Keratinocyte (primary cell): ENCODE measurements at regions not wholly inside any gene's neighbourhood (a gene's known extent, or its start where the extent isn't known, plus 50 kb on each side); places are given as distances from the start of the nearest gene placed in this dataset.
A peak's percentile ranks its signal among the peaks of the same experiment; 100 is the strongest.

Experiments
- DNase-seq: peaks from one replicate; pipeline ENCODE4 v3.0.0-alpha.2; 2011; ENCODE audit warnings: low read depth, missing footprints, low spot score
- FAIRE-seq: peaks from 2 replicates; lab custom pipeline; 2011; peaks lifted over from hg19 to GRCh38; lab: Jason Lieb, UNC
- H2AFZ ChIP-seq: 2 replicates; pipeline ENCODE4 v1.6.0; 2012; ENCODE audit warnings: low read length, control low read depth, inconsistent platforms; ENCODE audit not compliant: control insufficient read depth
- H3K27ac ChIP-seq: 2 replicates; pipeline ENCODE4 v1.5.1; 2011; ENCODE audit warnings: low read length; ENCODE audit not compliant: control insufficient read depth, insufficient read depth
- H3K27me3 ChIP-seq: 3 replicates; pipeline ENCODE4 v1.6.0; 2011; ENCODE audit warnings: low read length; ENCODE audit not compliant: control insufficient read depth, insufficient read depth; ENCODE audit errors: extremely low read depth
- H3K36me3 ChIP-seq, 2 experiments: 2 replicates in 1 of 2; 3 replicates in 1 of 2; pipeline ENCODE4 v1.5.1; 2011; ENCODE audit warnings: low read length in 2 of 2, mild to moderate bottlenecking in 1 of 2; ENCODE audit not compliant: control insufficient read depth in 2 of 2, insufficient read depth in 2 of 2; ENCODE audit errors: extremely low read depth in 1 of 2
- H3K4me1 ChIP-seq: 3 replicates; pipeline ENCODE4 v1.5.1; 2011; ENCODE audit warnings: low read length; ENCODE audit not compliant: control insufficient read depth, insufficient read depth; ENCODE audit errors: extremely low read depth
- H3K4me2 ChIP-seq: 3 replicates; pipeline ENCODE4 v1.6.0; 2011; ENCODE audit warnings: low read depth, low read length; ENCODE audit not compliant: control insufficient read depth, insufficient read depth; ENCODE audit errors: extremely low read depth
- H3K4me3 ChIP-seq, 3 experiments: fragments of 200-600 bp in 1 of 3; sonication (generic) in 1 of 3; 2 replicates in 2 of 3; 3 replicates in 1 of 3; pipeline ENCODE4 v1.5.1; 2011 to 2016; ENCODE audit warnings: low read length in 3 of 3, mild to moderate bottlenecking in 3 of 3, control low read depth in 2 of 3, inconsistent platforms in 1 of 3, low read depth in 1 of 3, mixed read lengths in 1 of 3, mixed run types in 1 of 3, moderate library complexity in 1 of 3; ENCODE audit not compliant: control insufficient read depth in 2 of 3, insufficient read depth in 2 of 3; ENCODE audit errors: extremely low read depth in 1 of 3
- H3K79me2 ChIP-seq: 2 replicates; pipeline ENCODE4 v1.6.0; 2012; ENCODE audit warnings: low read length; ENCODE audit not compliant: control insufficient read depth, insufficient read depth
- H3K9ac ChIP-seq: 3 replicates; pipeline ENCODE4 v1.6.0; 2011; ENCODE audit warnings: low read length; ENCODE audit not compliant: control insufficient read depth, insufficient read depth; ENCODE audit errors: extremely low read depth
- H3K9me1 ChIP-seq: 3 replicates; pipeline ENCODE4 v1.6.0; 2011; ENCODE audit warnings: low read length; ENCODE audit not compliant: control insufficient read depth, insufficient read depth; ENCODE audit errors: extremely low read depth
- H3K9me3 ChIP-seq: 2 replicates; pipeline ENCODE4 v1.5.1; 2012; ENCODE audit warnings: low read depth, low read length; ENCODE audit not compliant: control insufficient read depth
- H4K20me1 ChIP-seq: 3 replicates; pipeline ENCODE4 v1.6.0; 2011; ENCODE audit warnings: low read length; ENCODE audit not compliant: control insufficient read depth, insufficient read depth; ENCODE audit errors: extremely low read depth
- EZH2 ChIP-seq: IDR thresholded peaks from one replicate; pipeline ENCODE4 v1.6.1; 2012; ENCODE audit warnings: inconsistent platforms, mild to moderate bottlenecking, low read length, moderate library complexity
- dilution Hi-C: fragments of 300-500 bp; cut with MboI; formaldehyde crosslinking; loops from one replicate; pipeline ENCODE4 v1.7.0; 2020; ENCODE audit warnings: low sequenced_read_pairs; ENCODE audit not compliant: extremely low pct_ligation_motif_present
- TF ChIP-seq, protein P1 (sequence below), 3 experiments: IDR thresholded peaks in 1 of 3; conservative IDR thresholded peaks in 1 of 3; optimal IDR thresholded peaks in 1 of 3; 2 replicates in 2 of 3; 3 replicates in 1 of 3; pipeline versions ENCODE3 to v1.5.1; 2011; ENCODE audit warnings: low read length in 3 of 3, mild to moderate bottlenecking in 3 of 3, moderate library complexity in 2 of 3, control low read depth in 1 of 3, inconsistent platforms in 1 of 3; ENCODE audit not compliant: insufficient read depth in 2 of 3; ENCODE audit errors: extremely low read depth in 1 of 3

DNA sequence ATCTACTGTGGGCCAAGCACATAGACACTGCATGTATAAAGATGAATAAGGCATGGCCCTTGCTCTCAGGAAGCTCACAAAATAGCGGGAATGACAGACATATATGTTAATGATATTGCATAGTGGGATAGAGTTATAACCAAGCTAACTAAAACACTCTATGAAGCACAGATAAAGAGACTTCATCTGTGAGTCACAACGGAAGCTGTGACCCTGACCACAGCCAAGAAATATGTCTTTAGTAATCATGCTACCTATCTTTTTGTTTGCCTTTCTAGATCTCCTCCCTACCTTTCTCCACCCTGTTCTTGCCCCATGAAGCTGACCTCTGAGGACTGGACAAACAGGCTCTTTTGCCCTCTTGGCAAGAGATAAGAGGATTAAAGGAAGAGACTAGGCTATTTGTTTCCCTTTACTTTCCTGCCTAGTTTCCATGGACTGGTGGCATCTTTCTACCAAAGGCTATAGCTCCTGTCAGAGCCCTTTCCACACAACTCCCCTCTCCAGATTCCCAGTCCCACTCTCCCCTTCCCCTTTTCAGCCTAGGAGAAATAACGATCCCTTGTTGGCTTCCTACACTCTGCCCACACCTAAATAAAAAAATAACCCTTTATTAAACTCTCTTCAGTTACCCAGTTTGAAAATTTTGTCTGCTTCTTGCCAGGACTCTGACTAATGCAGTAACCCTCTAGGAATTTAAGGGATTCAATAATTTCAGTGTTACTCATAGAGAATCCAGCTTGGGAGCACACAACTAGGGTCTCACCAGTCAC lies 504.9 kb upstream of the MARCKS start:
- Histone ChIP-seq H2AFZ (no peak overlapping the region), H3K27ac (peak overlapping the region; percentile 90), H3K27me3 (no peaks in the 10 kb centered on the region), H3K4me3 (peak overlapping the region in 2 of 3 experiments; percentile 29 to 56), H3K79me2 (no peaks in the 10 kb centered on the region), H3K9me1 (no peaks in the 10 kb centered on the region), H3K36me3 (no peaks in the 10 kb centered on the region), H4K20me1 (no peaks in the 10 kb centered on the region), H3K4me1 (peaks cover 38% of the 10 kb centered on the region), H3K9ac (peak overlapping the region; percentile 56), H3K4me2 (peak overlapping the region; percentile 92), H3K9me3 (no peaks in the 10 kb centered on the region)
- TF ChIP-seq EZH2 = no peak
- TF ChIP-seq, protein P1, sequence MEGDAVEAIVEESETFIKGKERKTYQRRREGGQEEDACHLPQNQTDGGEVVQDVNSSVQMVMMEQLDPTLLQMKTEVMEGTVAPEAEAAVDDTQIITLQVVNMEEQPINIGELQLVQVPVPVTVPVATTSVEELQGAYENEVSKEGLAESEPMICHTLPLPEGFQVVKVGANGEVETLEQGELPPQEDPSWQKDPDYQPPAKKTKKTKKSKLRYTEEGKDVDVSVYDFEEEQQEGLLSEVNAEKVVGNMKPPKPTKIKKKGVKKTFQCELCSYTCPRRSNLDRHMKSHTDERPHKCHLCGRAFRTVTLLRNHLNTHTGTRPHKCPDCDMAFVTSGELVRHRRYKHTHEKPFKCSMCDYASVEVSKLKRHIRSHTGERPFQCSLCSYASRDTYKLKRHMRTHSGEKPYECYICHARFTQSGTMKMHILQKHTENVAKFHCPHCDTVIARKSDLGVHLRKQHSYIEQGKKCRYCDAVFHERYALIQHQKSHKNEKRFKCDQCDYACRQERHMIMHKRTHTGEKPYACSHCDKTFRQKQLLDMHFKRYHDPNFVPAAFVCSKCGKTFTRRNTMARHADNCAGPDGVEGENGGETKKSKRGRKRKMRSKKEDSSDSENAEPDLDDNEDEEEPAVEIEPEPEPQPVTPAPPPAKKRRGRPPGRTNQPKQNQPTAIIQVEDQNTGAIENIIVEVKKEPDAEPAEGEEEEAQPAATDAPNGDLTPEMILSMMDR (optimal IDR thresholded peaks at IDR 0.05 in 1 of 3, IDR thresholded peaks at IDR 0.05 in 1 of 3, conservative IDR thresholded peaks at IDR 0.05 in 1 of 3; ENCODE audit: extremely low read depth in 1 of 3, insufficient read depth in 2 of 3, low read length in 3 of 3) = no peak
- DNase-seq (peak; percentile 69), FAIRE-seq (peak; percentile 83)
- dilution Hi-C loops = no loop called here

DNA sequence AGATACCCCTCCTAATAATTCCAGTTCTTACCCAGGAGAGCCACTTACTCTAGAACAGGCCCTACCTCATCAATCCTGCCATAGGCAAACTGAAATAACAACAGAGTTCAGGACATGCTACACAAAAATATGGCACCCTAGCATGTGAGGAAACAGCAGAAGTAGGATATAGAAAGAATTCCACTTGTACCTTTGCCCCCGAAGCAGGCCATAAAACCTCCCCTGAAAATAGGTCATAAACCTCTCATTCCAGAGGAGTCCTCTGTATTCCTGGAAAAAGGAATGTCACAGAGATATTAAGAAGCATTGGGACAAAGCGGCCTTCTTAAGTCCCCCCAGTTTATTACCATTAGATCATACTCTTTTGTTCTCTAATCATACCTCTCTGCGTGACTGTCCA lies 504.3 kb upstream of the MARCKS start:
- Histone ChIP-seq H3K27me3 (no peaks in the 10 kb centered on the region), H3K9me3 (no peaks in the 10 kb centered on the region), H3K9ac (no peak overlapping the region), H3K36me3 (no peaks in the 10 kb centered on the region), H3K4me3 (no peak overlapping the region), H2AFZ (no peak overlapping the region), H3K79me2 (no peaks in the 10 kb centered on the region), H3K9me1 (no peaks in the 10 kb centered on the region), H3K27ac (peak overlapping the region; percentile 90), H3K4me2 (peak overlapping the region; percentile 92), H4K20me1 (no peaks in the 10 kb centered on the region), H3K4me1 (peaks cover 36% of the 10 kb centered on the region)
- dilution Hi-C loops = no loop called here
- no peak for TF ChIP-seq EZH2
- TF ChIP-seq, protein P1 (optimal IDR thresholded peaks at IDR 0.05 in 1 of 3, IDR thresholded peaks at IDR 0.05 in 1 of 3, conservative IDR thresholded peaks at IDR 0.05 in 1 of 3; ENCODE audit: extremely low read depth in 1 of 3, insufficient read depth in 2 of 3, low read length in 3 of 3) = no peak
- no peak for DNase-seq
- FAIRE-seq = no peak
